GM13976 (cell line): ENCODE measurements at regions not wholly inside any gene's neighbourhood (a gene's known extent, or its start where the extent isn't known, plus 50 kb on each side); places are given as distances from the start of the nearest gene placed in this dataset.

ENCODE experiments used
- DNase-seq: peaks from one replicate; pipeline ENCODE4 v3.0.0; 2012; ENCODE audit warnings: low spot score
- CTCF ChIP-seq: IDR thresholded peaks from 2 replicates; pipeline ENCODE4 v1.5.1; 2012; ENCODE audit warnings: borderline replicate concordance, mild to moderate bottlenecking; ENCODE audit not compliant: insufficient read depth; ENCODE audit errors: extremely low read depth, missing control alignments, control extremely low read depth
- in situ Hi-C: fragments of 300-500 bp; cut with MboI; formaldehyde crosslinking; loops from one replicate; pipeline ENCODE4 v1.12.0; 2022; ENCODE audit warnings: low sequenced_read_pairs, mixed read lengths, inconsistent platforms; ENCODE audit not compliant: unreplicated experiment

DNA sequence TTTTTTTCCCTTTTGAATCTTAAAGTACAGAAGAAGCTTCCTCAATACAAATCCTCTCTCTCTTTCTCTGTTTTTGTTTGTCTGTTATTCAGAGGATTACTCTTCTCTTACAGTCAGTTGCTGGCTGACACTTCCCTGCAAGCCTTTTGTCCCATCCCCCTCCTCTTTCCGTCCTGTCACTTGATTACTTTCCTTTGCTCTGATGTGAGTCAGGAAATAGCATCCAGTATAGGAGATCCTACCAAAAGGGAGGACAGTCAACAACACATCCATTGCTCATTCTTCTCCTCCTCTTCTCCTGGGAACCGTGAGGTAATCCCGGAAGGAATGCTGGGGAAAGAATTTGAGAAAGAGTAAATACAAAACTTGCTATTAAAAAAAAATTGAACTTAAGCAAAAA lies 79.3 kb upstream of the SCN7A start:
- in situ Hi-C loops = no loop called here
- DNase-seq = no peak
- TF ChIP-seq CTCF = no peak

- no peak for TF ChIP-seq CTCF
- in situ Hi-C loops = no loop called here
- no peak for DNase-seq
These were observed 78.9 kb upstream of the SCN7A start for GRCh38 chr2:166572937-166573336.

GRCh38 chr2:166568409-166568808 lies 74.4 kb upstream of the SCN7A start:
- in situ Hi-C loops = no loop called here
- no peak for TF ChIP-seq CTCF
- DNase-seq = no peak

- no peak for TF ChIP-seq CTCF
- in situ Hi-C loops = no loop called here
- no peak for DNase-seq
These were observed 71.5 kb upstream of the SCN7A start for GRCh38 chr2:166565501-166565900.

- DNase-seq = no peak
- no peak for TF ChIP-seq CTCF
- in situ Hi-C loops = no loop called here
These were observed 69.8 kb upstream of the SCN7A start for GRCh38 chr2:166563894-166564293.

DNA sequence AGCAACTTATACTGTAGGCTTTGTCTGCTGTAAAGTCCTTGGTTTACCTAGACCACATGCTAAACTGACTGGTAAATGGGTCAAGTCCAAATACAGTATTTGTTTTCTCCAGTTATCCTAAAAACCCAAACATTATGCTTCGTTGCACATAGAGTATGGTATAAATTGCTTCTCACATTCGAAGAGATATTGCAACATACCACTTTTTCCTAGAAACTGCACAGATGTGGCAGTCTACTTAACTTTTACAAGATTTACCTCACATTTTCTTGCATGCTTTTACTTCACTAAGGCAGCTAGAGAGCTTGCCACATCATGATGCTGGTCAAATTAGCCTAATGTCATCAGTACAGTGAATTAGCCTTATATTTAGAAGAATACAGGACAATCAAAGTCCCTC lies 66.0 kb upstream of the SCN7A start:
- in situ Hi-C loops = no loop called here
- TF ChIP-seq CTCF = no peak
- no peak for DNase-seq

- TF ChIP-seq CTCF = no peak
- in situ Hi-C loops = no loop called here
- DNase-seq = no peak
These were observed 56.9 kb upstream of the SCN7A start for GRCh38 chr2:166550923-166551322.
